OCI-M1 (cell line): ENCODE measurements at regions not wholly inside any gene's neighbourhood (a gene's known extent, or its start where the extent isn't known, plus 50 kb on each side); places are given as distances from the start of the nearest gene placed in this dataset.
A peak's percentile ranks its signal among the peaks of the same experiment; 100 is the strongest.

Experiments
- DNase-seq: peaks from one replicate; lab custom pipeline; 2025; lab: John Stamatoyannopoulos, UW

DNA sequence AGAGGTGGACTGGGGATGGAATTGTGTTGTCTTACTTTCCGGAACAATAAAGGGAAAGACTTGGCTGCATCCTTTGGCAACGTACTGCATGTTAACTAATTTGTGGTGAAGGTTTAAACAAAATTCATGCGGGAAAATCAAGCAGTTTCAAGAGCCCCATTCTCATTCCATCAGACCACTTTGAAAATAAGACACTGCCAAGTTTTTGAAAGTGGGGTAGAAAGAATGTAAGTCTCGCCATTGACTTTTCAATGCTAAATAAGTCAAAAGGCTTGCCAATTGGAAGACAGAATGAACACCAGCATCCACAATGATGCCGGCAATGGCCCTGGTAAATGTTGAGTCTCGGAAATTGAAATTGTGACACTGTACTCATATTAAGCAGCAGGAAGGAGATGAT is 322.0 kb downstream of the RND3 start:
- no peak for DNase-seq

DNA sequence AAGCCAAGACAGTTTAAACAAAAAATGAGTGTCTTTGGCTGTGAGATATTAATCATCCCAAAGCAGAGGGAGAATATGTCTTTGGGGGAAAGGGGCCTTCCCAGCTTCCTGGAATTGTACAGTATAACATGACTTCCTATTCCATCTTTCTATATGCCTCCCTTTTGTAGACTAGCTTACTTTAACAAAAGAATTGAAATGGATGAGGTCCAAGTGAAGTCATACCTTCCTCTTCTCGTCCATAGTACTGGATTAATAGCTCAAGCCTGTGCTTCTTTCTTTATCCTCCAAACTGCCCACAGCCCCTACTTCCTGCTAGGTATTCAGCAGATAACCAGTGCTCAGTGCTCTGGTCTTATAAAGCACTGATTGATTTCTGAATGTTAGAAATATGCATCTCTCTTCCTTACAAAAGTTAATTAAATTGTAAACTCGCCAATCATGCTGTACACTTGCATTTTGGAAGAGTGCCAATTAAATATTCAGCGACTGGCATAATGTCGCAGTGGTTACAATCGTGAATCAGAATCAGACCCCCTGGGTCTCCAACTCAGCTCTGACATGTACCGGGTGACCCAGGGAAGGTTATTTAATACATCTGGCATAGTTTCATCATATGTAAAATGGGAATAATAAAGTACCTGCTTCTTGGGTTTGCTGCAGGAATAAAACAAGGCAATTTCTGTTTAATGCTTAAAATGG is 325.1 kb downstream of the RND3 start:
- peak; percentile 18 for DNase-seq

DNA sequence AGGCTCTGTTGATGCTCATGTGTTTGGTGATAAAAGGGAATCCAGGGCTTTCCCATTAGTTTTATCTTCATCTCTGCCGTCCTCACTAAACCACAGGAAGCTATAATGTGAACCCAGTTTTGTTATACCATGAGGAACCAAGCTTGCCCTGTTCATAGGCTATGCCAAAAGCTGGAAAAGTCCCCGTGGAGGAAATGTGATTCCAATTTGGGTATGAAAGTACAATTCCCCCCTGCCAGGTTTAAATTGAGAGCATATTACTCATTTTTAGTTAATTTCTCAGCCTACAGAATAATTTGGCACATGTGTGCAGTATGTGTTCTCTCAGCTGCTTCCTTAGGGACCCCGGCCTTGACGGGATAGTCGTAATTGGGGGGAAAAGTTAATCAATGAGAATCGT is 327.4 kb downstream of the RND3 start:
- peak; percentile 10 for DNase-seq

DNA sequence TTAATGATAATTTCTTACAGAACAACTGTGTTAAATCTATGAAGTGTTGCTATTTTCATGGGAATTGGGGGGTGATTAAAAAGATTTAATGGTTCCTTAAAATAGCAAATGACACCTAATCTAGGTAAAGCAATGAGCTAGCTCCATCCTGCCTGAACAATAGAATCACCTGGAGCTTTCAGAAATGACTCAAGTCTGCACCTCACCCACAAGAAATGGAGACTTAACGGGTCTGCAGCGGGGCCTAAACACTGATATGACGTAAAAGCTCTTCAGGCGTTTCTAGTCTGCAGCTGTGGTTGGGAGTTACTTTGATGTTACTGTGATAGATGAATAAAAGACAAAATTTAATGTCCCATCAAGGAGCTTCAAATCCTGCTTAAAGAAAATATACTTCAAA is 328.2 kb downstream of the RND3 start:
- DNase-seq, result no peak

DNA sequence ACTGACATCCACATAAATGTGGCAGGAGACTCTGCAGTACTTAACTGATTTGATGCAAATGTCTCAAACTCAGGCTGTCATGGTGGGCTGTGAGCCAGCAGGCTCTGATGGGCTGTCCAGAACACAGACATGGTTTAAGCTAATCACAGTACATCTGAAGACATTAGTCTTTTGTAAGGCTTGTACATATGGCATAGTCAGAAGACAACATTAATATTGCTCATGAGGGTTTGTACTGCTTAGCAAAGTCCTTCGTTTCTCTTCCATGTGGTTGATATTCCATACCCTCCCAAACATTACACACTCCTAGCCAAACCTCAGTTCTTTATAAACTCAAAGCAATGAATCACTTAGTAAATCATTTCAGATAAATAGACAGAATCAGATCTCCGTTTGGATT is 330.6 kb downstream of the RND3 start:
- no peak for DNase-seq

DNA sequence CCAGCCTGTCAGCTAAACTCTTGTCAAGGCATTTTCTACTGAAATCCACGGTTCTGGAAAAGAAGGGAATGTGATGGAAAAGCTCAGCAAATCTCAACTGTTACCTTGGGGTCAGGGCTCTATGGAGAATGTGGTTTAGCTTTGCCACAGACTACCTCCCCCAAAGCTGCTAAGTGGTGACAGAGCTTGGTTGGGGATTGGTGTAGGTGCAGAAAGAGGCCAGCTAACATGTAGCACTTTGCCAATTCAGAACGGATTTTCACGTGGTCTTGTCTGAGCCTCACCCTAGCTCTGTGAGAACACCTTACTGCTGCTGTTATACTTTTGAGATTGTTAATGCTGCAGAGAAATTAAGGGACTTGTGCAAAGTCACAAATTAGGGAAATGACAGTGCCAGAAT is 331.1 kb downstream of the RND3 start:
- peak; percentile 5 for DNase-seq

DNA sequence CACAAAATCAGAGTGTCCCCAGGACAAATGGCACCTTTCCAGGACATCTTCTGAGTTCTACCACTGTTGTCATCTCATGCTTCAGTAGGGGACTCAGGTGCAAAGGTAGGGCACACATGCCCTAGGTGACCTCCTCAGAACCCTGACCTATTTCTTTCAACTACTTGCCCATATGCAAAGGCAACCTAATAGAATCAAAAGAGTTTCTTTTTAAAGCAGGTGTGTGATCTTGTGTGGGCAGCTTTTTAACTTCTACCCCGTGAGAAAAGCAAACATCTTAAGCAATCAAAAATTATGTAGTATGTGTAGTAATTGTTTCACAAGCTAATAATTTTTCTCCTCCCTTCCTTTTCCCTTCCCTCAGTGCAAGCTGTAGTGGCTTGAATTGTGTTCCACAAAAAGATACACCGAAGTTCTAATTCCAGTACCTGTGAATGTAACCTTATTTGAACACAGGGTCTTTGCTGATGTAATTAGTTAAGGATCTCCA is 333.1 kb downstream of the RND3 start:
- no peak for DNase-seq

DNA sequence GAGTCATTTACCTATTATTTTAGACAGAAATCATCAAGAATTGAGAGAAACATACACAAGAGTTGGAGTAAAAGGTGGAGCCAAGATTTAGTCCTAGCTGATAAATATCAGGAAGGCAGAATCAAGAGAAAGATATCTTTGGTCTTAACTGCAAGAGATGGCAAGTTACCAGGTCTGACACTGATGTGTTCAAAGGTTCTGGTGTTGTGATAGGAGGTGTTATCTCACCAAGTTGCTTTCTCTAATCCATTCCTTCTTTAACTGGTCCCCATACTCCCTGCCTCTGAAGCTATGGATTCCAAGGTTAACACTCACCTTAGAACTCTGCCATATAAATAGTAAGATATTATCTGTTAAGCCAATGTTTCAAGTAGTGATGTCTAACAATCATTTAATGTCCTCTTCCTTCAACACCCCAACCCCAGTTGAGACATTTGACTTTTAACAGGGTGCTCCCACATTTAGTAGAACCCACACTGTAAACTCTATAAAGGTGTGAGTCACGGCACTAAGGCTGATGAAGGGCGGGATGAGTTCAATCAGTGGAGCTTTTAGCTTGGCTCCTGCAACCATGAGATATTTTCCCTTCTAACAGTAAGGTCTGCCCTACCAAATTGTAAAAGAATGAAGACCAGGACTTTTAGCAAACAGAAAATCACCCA is 333.7 kb downstream of the RND3 start:
- no peak for DNase-seq

DNA sequence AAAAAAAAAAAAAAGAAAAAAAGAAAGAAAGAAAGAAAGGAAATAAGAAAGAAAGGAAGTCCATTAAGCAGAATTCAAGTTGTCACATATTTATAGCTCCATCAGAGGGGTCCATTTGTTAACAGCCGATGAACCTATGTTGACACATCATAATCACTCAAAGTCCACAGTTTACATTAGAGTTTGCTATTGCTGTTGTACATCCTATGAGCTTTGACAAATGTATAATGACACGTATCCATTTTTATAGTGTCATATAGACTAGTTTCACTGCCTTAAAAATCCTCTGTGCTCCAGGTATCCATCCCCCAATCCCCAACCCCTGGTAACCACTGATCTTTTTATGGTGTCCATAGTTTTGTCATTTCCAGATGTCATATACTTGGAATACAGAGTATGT is 335.2 kb downstream of the RND3 start:
- no peak for DNase-seq

DNA sequence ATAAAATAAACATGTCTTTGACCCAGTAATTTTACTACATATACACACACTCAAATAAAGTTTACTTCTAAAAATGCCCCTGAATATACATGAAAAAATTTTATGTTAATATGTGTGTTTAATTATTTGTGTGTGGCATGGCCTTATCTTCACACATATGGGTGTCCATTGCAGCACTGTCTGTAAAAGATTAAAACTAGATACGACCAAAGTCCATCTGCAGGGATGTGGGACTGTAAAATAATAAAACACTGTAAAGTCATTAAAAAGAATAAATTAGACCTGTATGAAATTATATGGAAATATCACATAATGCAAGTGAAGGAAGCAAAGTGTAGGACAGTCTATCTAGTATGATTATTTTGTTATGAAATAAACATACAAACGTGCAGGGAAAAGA is 337.3 kb downstream of the RND3 start:
- DNase-seq, result no peak

DNA sequence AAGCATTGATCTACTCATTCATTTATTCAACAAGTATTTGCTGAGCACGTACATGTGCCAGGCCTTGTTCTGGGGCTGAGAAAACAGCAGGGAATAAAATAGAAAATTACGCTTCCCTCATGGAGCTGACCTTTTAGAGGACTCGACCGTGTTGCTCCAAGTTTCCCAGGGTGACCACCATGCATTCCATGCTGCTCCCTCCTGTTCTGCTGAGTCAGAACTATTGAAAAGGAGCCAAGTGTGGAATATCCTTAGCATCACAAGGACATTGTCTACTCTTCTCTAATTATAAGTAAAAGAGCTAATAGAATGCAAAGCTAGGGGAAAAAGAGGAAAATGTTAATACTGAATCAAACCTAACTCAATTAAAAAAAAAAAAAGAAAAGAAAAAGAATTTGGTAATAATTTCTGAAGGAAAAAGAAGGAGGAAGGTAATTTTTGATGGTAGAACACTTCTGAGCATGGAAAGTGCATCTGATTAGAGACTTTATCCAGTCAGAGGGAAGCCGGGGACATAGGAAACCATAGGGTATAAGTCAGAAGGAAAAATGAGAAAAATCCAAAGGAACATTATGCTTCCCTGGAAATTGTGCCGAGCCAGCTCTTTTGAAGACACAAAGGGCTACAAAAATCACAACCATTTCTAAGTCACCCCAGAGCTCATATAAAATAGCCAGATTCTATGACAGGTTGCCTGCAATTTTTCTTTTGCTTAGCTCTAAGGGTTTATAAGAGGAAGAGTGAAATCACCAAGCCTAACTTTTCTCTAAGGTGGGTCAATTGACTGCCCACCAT is 339.4 kb downstream of the RND3 start:
- DNase-seq, result no peak

DNA sequence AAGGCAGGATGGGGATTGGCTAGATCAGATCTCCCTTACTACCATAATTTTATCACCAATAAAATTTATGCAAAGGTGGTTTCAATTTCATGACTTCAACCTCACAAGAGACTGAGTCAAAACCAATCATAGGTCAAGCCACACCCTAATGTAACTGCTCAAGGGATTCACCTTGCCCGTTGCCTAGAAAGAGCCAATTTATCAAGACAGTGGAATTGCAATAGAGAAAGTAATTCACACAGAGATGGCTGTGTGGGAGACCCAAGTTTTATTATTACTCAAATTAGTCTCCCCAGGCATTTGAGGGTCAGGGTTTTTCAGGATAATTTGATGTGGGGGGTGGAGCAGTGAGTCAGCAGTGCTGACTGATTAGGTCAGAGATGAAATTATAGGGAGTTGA is 340.6 kb downstream of the RND3 start:
- DNase-seq, result peak; percentile 3

DNA sequence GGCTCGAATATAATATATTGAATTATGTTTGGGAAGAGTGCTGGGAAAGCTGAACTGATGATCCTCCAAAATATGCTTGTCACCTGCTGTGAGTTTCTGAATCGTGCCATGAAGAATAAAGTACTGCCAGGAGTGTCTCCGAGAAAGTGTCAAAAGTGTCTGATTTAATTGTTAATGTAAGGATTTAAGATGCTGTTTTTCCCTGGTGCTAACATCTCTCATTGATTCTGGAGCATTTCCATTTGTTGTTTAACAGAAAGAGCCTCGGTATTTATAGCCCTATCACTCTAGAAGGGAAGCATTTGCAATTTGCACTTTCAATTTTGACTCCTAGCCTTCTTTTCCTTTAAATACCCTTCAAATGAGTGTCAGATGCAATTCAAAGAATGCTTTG is 342.2 kb downstream of the RND3 start:
- DNase-seq, result no peak

DNA sequence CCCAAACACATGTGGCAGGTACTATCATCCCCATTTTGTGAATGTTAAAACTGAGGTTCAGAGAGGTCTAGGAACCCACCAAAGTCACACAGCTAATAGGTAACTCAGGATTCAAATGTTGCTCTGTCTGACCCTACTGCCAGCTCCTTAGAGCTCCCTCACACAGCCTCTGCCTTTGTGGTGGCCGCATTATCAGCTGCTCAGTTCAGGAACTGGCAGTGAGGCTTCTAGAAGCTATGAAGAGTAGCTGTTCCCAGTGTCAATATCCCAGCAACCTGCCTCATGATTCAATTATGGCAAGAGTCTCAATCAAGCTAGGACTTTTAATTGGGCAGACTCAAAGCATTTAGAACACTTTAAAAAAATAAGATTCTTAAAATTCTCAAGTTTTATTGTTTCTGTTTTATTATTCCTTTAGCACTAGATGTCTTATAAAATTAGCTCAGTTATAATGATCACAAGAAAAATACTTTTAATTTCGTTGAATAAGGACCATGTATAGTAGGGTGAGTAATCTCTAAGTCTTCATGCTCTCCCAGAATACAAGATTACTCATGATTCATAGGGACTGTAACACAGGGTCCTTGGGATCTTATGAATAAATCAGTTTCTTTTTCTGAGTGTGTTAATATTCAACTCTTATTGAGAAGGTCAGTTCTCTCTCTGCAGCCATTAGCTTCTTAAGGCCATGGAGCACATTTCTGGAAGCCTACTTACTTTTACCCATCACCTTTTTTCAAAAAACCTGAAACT is 342.7 kb downstream of the RND3 start:
- DNase-seq, result no peak

DNA sequence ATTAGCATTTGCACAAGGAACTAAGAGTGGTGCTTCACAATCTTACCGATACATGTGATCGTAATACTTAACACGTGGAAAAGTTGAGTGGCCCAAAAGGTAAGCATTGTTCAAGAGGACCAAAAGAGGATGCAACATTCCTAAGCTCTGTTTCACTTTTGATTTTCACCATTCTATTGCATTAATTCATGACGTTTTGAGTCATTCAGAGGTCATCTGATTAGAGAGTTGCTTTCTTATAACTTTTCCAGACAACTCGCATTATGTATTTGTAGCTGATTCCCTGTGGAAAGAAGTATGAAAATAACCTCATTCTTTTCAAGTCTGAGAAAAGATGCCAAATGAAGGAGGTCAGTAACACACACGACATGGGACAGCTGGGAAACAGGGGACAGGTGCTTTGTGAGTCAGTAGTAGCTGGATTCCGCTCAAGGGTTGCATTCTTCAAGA is 344.4 kb downstream of the RND3 start:
- peak; percentile 46 for DNase-seq

DNA sequence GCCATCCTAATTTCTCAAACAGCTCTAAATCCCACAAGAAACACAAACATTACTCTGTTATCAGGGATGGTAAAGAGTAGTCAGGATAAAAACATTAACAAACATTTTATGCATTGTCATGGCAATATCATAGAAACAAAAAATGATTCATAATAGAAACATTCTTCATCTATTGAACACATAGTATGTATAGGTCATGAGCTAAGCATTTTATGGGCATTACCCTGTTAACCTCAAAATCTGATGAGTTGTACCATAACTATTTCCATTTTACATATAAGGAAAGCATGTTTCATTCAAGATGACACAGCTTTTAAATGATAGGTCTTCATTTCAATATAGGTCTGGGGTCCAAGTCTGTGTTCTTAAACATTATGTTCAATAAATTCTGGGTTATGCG is 344.9 kb downstream of the RND3 start:
- DNase-seq, result no peak

DNA sequence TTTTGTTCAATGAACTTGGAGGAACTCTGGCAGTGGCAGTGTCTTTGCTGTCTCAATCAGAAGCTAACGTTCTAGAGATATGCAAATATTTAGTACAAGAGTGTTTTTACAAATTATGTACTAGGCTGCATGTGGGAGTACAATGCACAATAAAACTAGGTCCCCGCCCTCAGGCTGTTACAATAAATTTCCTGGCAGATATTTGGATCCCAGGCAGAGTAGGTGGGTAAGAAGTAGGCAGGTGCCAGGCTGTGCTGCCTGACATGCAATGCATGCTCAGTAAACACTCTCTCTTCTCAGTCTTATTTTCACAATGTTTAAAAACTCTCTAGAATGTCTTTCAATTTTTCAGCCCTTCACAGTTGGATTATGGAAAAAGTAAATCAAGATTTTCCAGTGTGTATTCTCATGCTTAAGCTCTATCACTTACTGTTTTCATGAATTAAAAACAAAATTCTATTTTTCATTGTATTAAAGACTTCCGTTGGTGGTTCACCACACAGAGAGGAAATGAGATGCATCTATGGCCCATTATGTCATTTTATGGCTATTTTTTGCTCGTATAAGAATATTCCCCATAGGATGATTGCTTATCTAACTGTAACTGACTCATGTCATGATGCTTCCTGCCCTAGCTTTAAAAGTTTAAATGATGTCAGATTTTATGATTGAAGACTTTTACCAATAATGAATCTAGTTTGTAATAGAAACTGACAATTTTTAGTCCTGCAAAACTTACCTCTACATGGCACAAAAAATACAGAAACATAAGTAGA is 346.1 kb downstream of the RND3 start:
- DNase-seq, result peak; percentile 42

DNA sequence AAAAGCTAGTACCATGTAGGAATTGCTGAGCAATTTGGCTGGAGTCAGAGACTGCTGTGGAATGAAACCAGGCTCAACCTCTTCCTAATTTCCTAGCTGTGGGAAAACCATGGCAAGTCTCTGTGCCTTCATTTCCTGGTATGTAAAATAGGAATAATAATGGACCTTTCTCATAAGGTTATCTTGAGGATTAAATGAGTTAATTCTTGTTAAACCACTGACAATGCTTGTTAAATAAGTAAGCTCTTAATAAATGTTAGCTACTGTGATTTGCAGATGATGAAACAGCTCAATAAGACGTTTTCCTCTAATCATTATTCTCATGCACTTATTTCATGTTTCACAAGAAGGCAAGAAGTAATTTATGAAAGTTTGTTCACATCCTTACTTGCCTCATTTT is 346.7 kb downstream of the RND3 start:
- no peak for DNase-seq

DNA sequence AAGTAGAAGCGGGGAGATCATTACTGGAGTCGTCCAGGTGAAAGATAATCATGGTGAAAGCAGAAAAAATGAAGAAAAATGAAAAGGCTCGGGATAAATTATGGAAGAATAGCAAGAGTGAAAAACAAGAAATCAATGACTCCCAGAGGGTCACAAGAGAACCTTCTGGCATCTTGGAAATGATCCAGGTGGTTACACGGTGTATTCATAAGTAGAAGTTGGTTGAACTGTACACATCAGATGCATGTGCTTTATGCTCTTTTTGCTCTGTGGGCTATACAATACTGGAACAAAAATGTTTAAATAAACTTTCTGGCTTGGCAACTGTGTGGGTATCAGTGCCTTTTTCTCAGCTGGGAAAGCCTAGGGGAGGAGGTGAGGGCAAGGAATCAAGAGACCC is 348.9 kb downstream of the RND3 start:
- no peak for DNase-seq

DNA sequence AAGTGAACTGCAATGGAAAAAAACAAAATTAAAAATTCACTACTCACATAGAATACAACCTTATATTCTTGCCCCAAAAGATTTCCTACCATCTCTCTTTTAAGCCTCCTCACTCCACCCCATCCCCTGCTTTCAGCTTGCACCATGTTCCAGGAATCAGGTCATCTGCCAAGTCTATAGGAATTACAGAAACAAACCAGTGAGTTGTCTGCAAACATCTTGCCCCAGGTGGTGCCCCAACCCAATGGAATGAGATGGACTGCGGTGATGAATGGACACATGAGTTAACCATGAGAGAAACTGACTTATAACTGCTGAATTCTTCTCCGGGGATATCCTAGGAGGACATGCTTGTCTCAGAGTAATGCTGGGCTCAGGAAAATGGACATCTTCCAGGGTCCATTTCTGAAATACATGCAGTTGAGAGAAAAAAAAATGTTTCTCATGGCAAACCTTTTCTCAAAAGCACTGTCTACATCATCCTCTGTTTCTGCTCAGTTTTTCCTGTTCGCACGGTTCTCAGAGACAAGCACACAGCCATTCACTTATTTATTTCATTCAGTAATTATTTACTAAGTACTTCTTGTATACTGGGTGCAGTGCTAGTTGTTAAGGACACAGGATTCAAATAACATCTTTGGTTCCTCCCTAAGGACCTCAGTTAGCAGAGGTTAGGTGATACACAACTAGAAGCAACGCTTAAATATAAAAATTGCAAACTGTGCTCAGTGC is 350.0 kb downstream of the RND3 start:
- DNase-seq, result no peak

DNA sequence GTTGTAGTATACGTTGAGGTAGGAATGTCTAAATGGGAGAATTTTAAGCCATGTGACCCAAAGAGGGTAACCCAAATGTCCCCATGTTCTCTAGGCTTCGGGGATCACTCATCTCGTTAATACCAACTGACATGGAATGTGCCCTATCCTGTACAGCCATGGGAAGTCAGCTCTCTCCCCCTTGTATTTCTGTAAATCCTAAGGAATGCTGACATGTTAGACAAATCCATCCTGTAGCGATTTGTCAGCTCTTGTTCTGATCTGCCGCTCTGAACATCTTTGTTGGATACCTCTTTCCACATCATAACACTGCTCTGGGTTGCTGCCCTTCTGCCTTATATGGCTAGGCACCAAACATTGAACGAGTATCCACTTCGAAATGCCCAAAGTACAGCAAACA is 350.6 kb downstream of the RND3 start:
- no peak for DNase-seq
